HG03095 (cell line): ENCODE measurements at regions not wholly inside any gene's neighbourhood (a gene's known extent, or its start where the extent isn't known, plus 50 kb on each side); places are given as distances from the start of the nearest gene placed in this dataset.

Source experiments
- ATAC-seq: cut with Tn5 transposase; IDR thresholded peaks from one replicate; pipeline ENCODE4 v1.9.1; 2021; ENCODE audit warnings: moderate library complexity; ENCODE audit not compliant: unreplicated experiment

GRCh38 chr6:121020656-121021055 is 313.6 kb downstream of the TBC1D32 start:
- ATAC-seq, result no peak

- ATAC-seq, result no peak
Observed at GRCh38 chr6:121008553-121008952, 325.7 kb downstream of the TBC1D32 start.

GRCh38 chr6:121006024-121006423 is 328.3 kb downstream of the TBC1D32 start:
- no peak for ATAC-seq

GRCh38 chr6:121000381-121000780 is 333.9 kb downstream of the TBC1D32 start:
- ATAC-seq, result no peak

- ATAC-seq, result no peak
Observed at GRCh38 chr6:120996340-120996739, 337.9 kb downstream of the TBC1D32 start.

- ATAC-seq, result no peak
Observed at GRCh38 chr6:120994573-120994967, 339.7 kb downstream of the TBC1D32 start.

GRCh38 chr6:120993929-120994572 is 340.2 kb downstream of the TBC1D32 start:
- ATAC-seq, result no peak

GRCh38 chr6:120992257-120992656 is 342.0 kb downstream of the TBC1D32 start:
- ATAC-seq, result no peak

- no peak for ATAC-seq
Observed at GRCh38 chr6:120990866-120991265, 343.4 kb downstream of the TBC1D32 start.

GRCh38 chr6:120981835-120982234 is 352.4 kb downstream of the TBC1D32 start:
- ATAC-seq, result no peak

- no peak for ATAC-seq
Observed at GRCh38 chr6:120966321-120966720, 368.0 kb downstream of the TBC1D32 start.

- peak; percentile 77 for ATAC-seq
Observed at GRCh38 chr6:120965814-120966213, 368.5 kb downstream of the TBC1D32 start.

GRCh38 chr6:120960761-120961160 is 373.5 kb downstream of the TBC1D32 start:
- no peak for ATAC-seq

GRCh38 chr6:120954111-120954510 is 380.2 kb downstream of the TBC1D32 start:
- ATAC-seq, result no peak

- ATAC-seq, result no peak
Observed at GRCh38 chr6:120951258-120951657, 383.0 kb downstream of the TBC1D32 start.

GRCh38 chr6:120947111-120947510 is 387.2 kb downstream of the TBC1D32 start:
- no peak for ATAC-seq

GRCh38 chr6:120945905-120946594 is 388.2 kb downstream of the TBC1D32 start:
- ATAC-seq, result no peak

GRCh38 chr6:120938876-120939472 is 395.3 kb downstream of the TBC1D32 start:
- peak; percentile 98 for ATAC-seq

GRCh38 chr6:120938164-120938875 is 396.0 kb downstream of the TBC1D32 start:
- ATAC-seq, result peak; percentile 36

- ATAC-seq, result peak; percentile 33
Observed at GRCh38 chr6:120935908-120936307, 398.4 kb downstream of the TBC1D32 start.

- ATAC-seq, result no peak
Observed at GRCh38 chr6:120935016-120935415, 399.3 kb downstream of the TBC1D32 start.
